ENCODE measurements at regions not wholly inside any gene's neighbourhood (a gene's known extent, or its start where the extent isn't known, plus 50 kb on each side); places are given as distances from the start of the nearest gene placed in this dataset.

- intact Hi-C loops (cut with micrococcal nuclease), result no loop called here
- POLR2A ChIA-PET, result no interaction called here
- no peaks in the 10 kb centered on the region for H3K4me1 Mint-ChIP-seq
- no peaks in the 10 kb centered on the region for H3K79me2 ChIP-seq (ENCODE audit: control insufficient read depth, insufficient read depth, low read length)
- no peaks in the 10 kb centered on the region for H4K20me1 ChIP-seq (ENCODE audit: control insufficient read depth, insufficient read depth, low read length, poor library complexity, severe bottlenecking)
- no peak overlapping the region for H2AFZ ChIP-seq (ENCODE audit: insufficient read depth, low read depth, low read length, poor library complexity, severe bottlenecking)
- TF ChIP-seq CTCF (IDR thresholded peaks at IDR 0.05) (no peak), EZH2 (IDR thresholded peaks at IDR 0.05; ENCODE audit: borderline replicate concordance, insufficient read depth, low read depth, low read length, poor library complexity, severe bottlenecking) (no peak)
- 8% methylated on average over 17 of the region's 27 CpGs for WGBS (ENCODE audit: insufficient coverage)
- ATAC-seq (ENCODE audit: low read depth) (no peak), DNase-seq (no peak)
- no peak overlapping the region for H3K9ac ChIP-seq (ENCODE audit: low read length)
- H3K27ac ChIP-seq (ENCODE audit: low read length in 2 of 2), result no peak overlapping the region
- peaks cover 0 to 7% (median 0%) of the 10 kb centered on the region in 3 donors for H3K9me3 ChIP-seq (ENCODE audit: control extremely low read depth in 1 of 3, control insufficient read depth in 2 of 3, insufficient read depth in 1 of 3, low read length in 2 of 3)
- peaks cover 0 to 5% (median 2%) of the 10 kb centered on the region in 4 experiments for H3K27me3 ChIP-seq (replicated peaks in 1 of 4; ENCODE audit: control extremely low read depth in 1 of 4, control insufficient read depth in 3 of 4, insufficient read depth in 4 of 4, low read length in 3 of 4)
- no peak overlapping the region for H3K4me3 ChIP-seq (ENCODE audit: control extremely low read depth in 1 of 5, extremely low read depth in 1 of 5, insufficient read depth in 1 of 5, low read depth in 2 of 5, low read length in 4 of 5)
- no peaks in the 10 kb centered on the region for H3K9me3 Mint-ChIP-seq (ENCODE audit: insufficient read depth)
- CTCF ChIA-PET, result no interaction called here
- H3K27me3 Mint-ChIP-seq, result peaks cover 26% of the 10 kb centered on the region
- no peak overlapping the region for H3K4me2 ChIP-seq (replicated peaks; ENCODE audit: low read depth, low read length, poor library complexity, severe bottlenecking)
- H3K4me3 Mint-ChIP-seq, result no peak overlapping the region
- H3K36me3 ChIP-seq (replicated peaks in 1 of 2; ENCODE audit: control extremely low read depth in 1 of 2, control insufficient read depth in 1 of 2, extremely low read depth in 1 of 2, insufficient read depth in 2 of 2, low read length in 1 of 2), result no peaks in the 10 kb centered on the region
- H3K27ac Mint-ChIP-seq, result no peak overlapping the region
- no peaks in the 10 kb centered on the region for H3K4me1 ChIP-seq (ENCODE audit: control insufficient read depth in 2 of 2, insufficient read depth in 2 of 2, low read length in 2 of 2)
Measured at GRCh38 chr7:31192986-31193385, 140.9 kb downstream of the ADCYAP1R1 start.

GRCh38 chr7:31190906-31191305 lies 138.8 kb downstream of the ADCYAP1R1 start:
- intact Hi-C loops (cut with micrococcal nuclease), result no loop called here
- no peak overlapping the region for H2AFZ ChIP-seq (ENCODE audit: insufficient read depth, low read depth, low read length, poor library complexity, severe bottlenecking)
- H3K4me3 Mint-ChIP-seq, result no peak overlapping the region
- H3K27me3 ChIP-seq (replicated peaks in 1 of 4; ENCODE audit: control extremely low read depth in 1 of 4, control insufficient read depth in 3 of 4, insufficient read depth in 4 of 4, low read length in 3 of 4), result peaks cover 0 to 5% (median 2%) of the 10 kb centered on the region in 4 experiments
- H3K9me3 Mint-ChIP-seq (ENCODE audit: insufficient read depth), result no peaks in the 10 kb centered on the region
- H3K27ac ChIP-seq (ENCODE audit: low read length in 2 of 2), result no peak overlapping the region
- H3K27ac Mint-ChIP-seq, result no peak overlapping the region
- ATAC-seq (ENCODE audit: low read depth) (no peak), DNase-seq (no peak)
- no peaks in the 10 kb centered on the region for H3K4me1 ChIP-seq (ENCODE audit: control insufficient read depth in 2 of 2, insufficient read depth in 2 of 2, low read length in 2 of 2)
- TF ChIP-seq EZH2 (IDR thresholded peaks at IDR 0.05; ENCODE audit: borderline replicate concordance, insufficient read depth, low read depth, low read length, poor library complexity, severe bottlenecking) (no peak), CTCF (IDR thresholded peaks at IDR 0.05) (no peak)
- H3K4me3 ChIP-seq (ENCODE audit: control extremely low read depth in 1 of 5, extremely low read depth in 1 of 5, insufficient read depth in 1 of 5, low read depth in 2 of 5, low read length in 4 of 5), result no peak overlapping the region
- H3K4me1 Mint-ChIP-seq, result no peaks in the 10 kb centered on the region
- 78% methylated on average over 3 of the region's 3 CpGs for WGBS (ENCODE audit: insufficient coverage)
- H3K4me2 ChIP-seq (replicated peaks; ENCODE audit: low read depth, low read length, poor library complexity, severe bottlenecking), result no peak overlapping the region
- no peaks in the 10 kb centered on the region for H4K20me1 ChIP-seq (ENCODE audit: control insufficient read depth, insufficient read depth, low read length, poor library complexity, severe bottlenecking)
- H3K9me3 ChIP-seq (ENCODE audit: control extremely low read depth in 1 of 3, control insufficient read depth in 2 of 3, insufficient read depth in 1 of 3, low read length in 2 of 3), result peaks cover 0 to 6% (median 0%) of the 10 kb centered on the region in 3 donors
- ChIA-PET POLR2A (no interaction called here), CTCF (no interaction called here)
- no peaks in the 10 kb centered on the region for H3K36me3 ChIP-seq (replicated peaks in 1 of 2; ENCODE audit: control extremely low read depth in 1 of 2, control insufficient read depth in 1 of 2, extremely low read depth in 1 of 2, insufficient read depth in 2 of 2, low read length in 1 of 2)
- no peaks in the 10 kb centered on the region for H3K79me2 ChIP-seq (ENCODE audit: control insufficient read depth, insufficient read depth, low read length)
- no peak overlapping the region for H3K9ac ChIP-seq (ENCODE audit: low read length)
- H3K27me3 Mint-ChIP-seq, result peaks cover 28% of the 10 kb centered on the region

Measured in B cell (primary cell).